Activated T-helper 9 cell treated with anti-CD3 and anti-CD28 coated beads, Interleukin-2, amount 50 U/mL, for 16 hours (primary cell): ENCODE measurements at regions not wholly inside any gene's neighbourhood (a gene's known extent, or its start where the extent isn't known, plus 50 kb on each side); places are given as distances from the start of the nearest gene placed in this dataset.
A peak's percentile ranks its signal among the peaks of the same experiment; 100 is the strongest.
"Not testable (repeated sequence)": the region's sequence is repeated elsewhere in the genome, so short reads cannot be mapped to it uniquely, and the experiment has no call there.

Experiments
- DNase-seq: peaks from one replicate; pipeline ENCODE4 v3.0.0-alpha.2; 2020; ENCODE audit warnings: low read depth

DNA sequence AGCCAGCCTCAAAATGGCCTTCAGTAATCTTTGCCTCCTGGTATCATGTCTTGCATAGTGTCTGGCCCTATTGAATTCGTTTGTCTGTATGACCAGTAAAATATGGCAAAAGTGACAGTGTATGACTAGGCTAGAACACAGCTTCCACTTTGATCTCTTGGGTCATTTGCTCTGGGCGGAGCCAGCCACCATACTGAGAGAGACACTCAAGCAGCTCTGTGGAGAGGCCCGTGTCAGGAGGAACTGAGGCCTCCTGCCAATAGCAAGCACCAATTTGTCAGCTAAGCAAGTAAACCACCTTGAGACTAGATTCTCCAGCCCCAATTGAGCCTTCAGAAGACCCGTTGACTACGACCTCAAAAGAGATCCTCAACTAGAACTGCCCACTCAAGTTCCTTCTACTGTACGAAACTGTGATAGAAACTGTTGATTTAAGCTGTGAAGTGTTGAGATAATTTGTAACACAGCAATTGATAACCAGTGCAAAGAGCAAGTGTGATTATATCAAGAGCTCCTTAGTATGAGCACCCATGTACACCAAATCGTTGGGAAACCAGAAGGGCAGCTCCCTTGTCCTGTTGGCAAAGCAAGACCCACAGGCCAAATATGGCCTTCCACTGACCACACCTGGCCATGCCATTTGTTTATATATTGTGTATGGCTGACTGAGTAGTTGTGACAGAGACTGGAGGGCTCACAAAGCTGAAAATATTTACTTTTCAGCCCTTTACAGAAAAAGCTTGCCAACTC is 52.7 kb upstream of the SERBP1 start:
- no peak for DNase-seq

DNA sequence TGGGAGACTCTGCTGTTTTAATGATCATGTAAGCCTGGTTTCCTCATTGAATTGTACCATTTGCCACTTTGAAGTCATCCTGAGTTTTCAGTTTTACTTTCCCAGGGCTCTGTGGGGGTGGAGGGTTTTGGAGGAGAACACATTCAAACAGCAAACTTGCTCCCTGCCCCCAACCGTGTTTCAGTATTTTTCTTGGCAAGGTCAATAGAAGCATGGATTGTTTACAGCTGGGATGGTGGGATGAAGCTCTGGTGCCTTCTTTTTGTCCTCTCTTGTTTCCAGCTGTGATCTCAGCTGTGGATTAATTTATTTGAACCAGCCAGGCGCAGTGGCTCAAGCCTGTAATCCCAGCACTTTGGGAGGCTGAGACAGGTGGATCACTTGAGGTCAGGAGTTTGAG is 54.3 kb upstream of the SERBP1 start:
- DNase-seq = no peak

DNA sequence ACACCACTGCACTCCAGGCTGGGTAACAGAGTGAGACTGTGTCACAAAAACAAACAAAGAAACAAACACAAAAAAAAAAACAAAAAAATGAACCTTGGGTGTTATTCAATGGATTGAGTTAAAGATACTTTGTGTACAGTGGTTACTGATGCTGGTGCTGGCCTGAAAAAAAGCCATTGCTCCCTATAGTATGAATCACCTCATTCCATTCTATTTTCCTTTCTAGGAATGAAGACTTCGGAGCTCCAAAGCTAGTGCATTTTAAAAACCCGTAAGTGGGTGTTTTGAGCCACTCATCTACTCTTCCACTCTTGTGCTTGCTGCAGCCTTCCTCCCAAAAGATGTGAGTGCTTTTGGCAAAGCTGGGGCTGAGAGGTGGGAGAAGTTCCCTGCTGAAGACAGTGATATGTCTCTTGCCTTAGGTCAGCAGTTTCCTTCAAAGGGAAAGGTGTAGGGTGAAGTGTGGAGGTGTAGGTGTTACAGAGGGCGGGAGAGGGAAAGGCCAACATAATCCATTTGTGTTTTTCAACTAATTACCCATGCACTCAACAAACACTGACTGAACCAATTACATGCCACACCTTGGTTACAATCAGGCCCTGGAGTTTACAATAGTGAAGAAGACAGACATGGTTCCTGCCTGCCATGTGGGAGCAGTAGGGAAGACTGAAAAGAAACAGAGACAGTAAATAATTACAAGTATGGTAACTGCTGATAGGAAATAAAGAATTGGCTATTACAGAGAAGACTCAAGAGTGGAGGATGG is 55.0 kb upstream of the SERBP1 start:
- DNase-seq = no peak

DNA sequence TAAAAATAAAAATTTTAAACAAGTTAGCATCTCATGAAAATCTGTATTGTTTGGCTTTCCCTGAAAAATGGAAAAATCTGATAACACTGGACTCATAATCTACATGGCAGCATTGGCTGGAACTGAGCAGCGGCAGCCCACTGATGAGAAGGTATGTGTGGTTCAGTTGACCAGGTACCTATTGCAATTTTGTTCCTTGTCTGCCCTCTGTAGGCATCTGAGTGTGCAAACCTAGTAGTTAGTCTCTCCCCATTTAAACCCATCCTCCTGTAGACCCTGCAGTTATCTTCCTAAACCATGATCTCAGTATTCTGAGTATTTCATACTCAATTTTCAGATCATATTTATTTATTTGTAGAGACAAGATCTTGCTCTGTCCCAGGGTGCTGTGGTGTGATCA is 59.4 kb upstream of the SERBP1 start:
- DNase-seq = no peak

DNA sequence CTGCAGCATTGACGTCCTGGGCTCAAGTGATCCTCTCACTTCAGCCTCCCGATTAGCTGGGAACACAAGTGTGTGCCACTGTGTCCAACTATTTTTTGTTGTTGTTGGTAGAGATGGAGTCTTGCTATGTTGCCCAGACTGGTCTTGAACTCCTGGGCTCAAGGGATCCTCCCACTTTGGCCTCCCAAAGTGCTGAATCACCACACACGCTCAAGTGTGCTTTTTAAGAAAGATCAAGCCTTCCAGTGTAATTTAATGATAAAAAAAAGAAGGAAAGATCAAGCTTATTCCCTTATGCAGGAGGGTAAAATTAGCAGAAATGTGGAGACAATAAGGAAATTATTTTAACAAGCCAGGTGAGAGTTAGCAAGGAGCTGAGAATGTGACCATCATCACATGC is 61.1 kb upstream of the SERBP1 start:
- no peak for DNase-seq

DNA sequence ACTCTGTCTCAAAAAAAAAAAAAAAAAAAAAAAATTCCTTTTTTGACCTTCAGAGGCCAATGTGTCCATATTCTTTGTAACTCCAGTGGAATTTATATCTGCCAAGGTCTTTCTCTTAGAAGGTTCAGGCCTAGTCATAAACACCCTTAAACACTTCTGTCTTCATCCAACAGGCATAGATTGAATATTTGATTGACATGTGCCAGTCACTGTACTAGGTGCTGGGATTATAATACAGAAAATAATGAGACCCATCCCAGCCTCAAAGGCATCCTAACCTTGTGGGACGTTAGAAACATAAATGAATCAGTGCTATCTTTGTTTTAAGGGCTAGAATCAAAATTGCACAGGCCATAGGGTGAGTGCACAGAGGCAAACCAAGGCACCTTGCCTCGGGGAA is 62.9 kb upstream of the SERBP1 start:
- no peak for DNase-seq

DNA sequence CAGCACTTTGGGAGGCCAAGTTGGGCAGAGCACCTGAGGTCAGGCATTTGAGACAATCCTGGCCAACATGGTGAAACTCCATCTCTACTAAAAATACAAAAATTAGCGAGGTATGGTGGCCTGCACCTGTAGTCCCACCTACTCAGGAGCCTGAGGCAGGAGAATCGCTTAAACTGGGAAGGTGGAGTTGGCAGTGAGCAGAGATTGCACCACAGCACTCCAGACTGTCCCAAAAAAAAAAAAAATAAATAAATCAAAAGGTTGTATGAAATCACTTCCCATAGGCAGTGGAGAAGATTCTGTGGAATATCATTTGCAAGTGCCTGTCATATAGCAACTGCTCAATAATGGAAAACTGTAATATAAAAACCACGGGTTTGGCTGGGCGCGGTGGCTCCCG is 65.1 kb upstream of the SERBP1 start:
- no peak for DNase-seq

DNA sequence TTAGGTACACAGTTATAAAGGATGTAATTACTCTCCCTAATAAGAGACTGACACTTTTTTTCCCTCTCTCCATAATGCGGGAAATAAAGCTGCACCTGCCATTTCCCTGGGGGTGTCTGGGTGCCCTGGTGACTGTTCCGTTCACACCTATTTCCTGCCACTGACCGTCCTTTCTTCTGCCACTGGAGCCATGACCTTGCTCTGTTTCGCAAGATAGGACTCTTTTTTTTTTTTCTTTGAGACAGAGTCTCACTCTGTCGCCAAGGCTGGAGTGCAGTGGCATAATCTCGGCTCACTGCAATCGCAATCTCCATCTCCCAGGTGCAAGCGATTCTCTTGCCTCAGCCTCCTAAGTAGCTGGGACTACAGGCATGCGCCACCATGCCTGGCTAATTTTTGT is 66.1 kb upstream of the SERBP1 start:
- DNase-seq = no peak

DNA sequence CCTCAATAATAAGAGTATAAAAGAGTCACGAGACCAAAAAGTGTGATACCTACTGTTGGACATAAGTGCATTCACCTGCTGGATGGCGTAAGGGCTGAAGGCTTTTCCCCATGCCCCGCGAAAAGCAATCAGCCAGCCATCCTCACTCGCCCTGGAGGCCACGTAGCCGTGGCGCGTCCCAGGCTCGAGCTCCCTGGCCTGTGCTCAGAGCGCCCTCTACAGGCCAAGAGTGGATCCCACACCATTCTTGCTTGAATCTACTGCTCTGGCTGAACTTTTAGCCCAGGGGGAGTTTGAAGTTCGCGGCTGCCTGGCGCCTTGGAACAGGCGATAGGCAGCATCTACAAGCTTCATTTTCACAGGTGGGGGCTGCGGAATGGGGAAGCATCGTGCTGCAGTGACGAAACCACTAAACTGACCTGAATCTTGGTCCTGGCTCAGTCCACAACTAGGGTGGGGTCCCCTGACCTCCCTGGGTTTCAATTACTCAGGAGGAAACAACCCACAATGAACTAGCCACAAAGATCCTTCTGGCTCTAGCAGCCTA is 70.3 kb upstream of the SERBP1 start:
- peak; percentile 80 for DNase-seq

DNA sequence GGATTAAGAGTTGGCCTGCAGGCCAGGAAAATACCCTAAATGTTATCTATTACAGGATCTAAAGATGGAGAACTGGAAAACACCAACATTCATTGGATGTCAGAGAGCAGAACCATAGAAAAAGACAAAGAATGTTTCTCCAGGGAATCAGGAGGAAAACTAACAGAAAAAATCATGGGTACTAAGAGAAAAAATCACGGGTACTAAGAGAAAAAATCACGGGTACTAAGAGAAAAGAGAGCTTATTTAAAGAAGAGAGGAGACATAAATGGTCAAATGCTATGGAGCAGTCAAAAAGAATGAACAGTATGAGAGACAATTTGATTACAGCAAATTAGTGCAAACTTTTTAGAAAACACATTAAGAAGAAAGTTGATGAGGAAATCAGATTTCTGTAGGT is 73.8 kb upstream of the SERBP1 start:
- DNase-seq = no peak

DNA sequence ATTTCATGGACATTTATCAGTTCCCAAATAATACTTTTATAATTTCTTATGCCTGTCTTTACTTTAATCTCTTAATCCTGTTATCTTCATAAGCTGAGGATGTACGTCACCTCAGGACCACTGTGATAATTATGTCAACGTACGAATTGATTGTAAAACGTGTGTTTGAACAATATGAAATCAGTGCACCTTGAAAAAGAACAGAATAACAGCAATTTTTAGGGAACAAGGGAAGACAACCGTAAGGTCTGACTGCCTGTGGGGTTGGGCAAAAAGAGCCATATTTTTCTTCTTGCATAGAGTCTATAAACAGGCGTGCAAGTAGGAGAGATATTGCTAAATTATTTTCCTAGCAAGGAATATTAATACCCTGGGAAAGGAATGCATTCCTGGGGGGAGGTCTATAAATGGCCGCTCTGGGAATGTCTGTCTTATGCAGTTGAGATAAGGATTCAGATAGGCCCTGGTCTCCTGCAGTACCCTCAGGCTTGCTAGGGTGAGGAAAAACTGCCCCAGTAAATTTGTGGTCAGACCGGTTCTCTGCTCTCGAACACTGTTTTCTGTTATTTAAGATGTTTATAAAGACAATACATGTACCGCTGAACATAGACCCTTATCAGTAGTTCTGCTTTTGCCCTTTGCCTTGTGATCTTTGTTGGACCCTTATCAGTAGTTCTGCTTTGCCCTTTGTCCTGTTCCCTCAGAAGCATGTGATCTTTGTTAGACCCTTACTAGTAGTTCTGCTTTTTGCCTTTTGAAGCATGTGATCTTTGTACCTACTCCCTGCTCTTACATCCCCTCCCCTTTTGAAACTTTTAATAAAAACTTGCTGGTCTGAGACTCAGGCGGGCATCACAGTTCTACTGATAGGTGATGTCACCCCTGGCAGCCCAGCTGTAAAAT is 83.4 kb upstream of the SERBP1 start:
- not testable (repeated sequence) for DNase-seq

DNA sequence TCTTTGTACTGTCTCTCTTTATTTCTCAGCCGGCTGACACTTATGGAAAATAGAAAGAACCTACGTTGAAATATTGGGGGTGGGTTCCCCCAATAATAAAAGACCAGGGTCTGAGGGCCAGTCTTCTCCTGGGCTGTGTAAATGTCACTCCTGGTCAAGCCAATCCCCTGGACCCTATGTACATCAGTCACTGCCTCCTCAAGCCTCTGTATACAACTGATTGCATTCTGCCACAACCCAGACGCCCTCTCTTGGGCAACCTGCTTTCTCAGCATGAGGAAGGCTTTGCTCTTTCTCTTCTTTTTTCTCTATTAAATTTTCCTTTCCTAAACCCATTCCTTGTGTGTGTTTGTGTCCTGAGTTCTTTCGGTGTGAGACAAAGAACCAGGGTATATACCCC is 84.1 kb upstream of the SERBP1 start:
- no peak for DNase-seq

DNA sequence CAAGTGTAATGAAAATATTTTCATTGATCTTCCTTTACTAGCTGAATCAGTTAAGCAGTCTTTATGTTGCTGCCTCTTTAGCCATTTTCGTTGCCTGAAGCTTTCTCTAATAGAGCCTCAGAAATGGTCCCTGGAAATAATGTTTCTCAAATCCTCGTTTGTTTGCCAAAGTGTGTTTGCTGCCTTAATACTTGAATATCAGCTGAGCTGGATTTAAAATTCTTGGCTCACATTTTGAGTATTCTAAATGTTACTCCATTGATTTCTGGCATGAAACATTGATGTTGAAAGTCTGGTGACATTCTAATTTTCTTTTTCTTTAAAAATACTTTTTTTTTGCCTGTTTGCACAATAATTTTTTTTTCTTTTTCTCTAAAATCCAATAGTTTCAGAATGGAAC is 84.6 kb upstream of the SERBP1 start:
- DNase-seq = no peak

DNA sequence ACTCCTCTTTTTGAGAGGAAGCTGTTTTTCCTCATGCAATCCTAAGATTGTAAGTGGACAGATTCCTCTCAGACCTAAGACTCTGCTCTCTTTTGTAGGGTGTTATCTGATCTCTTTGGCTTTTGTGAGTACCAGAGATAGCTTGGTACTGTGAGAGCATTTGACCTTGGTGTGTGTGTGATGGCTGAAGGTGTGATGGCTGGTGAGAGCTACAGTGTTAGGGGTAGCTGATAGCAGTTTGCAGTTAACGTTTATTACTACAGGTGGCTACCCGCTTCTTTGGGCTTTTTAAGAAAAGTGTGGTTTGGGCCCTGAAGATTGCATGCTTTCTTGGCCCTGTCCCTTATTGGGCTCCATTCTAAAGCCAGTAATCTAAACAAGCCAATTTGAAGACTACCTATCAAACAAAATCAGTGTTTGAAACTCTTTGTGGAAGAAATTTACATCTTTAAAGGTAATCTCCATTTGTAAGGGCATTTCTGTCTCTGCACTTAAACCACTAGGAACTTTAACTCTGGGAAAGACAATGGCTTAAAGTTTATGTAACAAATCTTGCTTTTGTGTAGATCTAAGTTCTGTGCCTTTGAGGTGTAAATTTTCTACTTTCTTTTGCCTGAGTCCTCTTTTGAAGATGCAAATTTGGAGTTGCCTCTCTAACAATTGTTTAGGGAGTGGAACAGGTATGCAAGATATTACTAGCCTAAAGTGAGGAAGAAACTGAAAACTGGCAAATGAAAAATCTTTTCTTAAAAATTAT is 85.3 kb upstream of the SERBP1 start:
- DNase-seq = no peak

DNA sequence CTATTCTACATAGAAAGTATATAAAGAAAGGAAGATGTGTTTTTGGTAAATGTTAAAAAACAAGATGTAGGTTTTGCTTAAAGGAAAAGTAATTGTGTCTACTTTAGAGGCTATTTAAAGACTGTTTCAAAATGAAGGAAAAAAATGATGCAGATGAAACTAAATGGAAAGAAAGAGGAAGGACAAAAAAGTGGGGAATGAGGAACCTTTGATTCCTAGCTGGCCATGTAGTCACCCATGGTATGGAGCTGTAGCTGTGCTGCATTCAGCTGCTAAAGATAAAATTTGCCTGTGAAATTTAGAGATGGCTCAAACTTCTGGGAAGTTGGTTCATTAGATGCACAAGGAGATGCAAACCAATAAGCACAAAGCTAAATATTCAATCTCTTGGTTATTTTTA is 86.8 kb upstream of the SERBP1 start:
- no peak for DNase-seq

DNA sequence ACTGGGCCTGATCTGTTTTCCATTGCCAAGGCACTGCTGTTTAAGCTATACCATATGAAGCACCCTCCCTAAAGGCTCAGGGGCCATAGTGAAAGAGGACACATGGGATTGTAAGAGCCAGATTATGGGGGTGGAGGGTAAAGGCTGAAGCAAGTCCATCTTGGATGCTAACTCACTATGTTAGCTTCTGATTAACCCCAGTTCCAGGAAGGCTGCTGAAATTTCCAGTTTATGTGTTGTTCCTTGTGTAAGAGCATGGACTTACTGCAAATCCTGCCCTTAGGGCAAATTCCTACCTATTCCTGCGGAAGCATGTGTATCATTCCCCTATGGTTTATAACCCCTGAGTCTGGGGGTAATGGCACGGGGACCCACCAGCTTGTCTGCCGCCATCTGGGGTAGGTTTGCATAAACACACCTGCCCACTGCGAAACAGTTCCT is 91.8 kb upstream of the SERBP1 start:
- no peak for DNase-seq

DNA sequence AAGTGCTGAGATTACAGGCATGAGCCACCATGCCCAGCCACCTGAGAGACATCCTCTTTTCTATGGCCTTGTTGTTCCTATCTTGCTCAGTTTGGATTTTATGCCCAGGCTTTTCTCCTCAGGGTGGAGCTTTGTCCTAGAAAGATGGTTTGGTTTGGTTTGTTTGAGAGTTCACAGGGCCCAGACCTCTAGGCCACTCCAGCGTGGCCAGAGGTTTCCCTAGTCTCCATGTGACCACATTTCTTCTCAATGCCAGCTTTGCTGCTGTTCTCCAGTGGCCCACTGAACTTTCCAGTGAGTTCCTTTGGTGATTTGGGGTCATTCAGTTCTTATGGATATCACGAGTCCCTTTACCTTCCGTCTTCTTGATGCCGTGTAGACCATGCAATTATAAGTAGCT is 92.6 kb upstream of the SERBP1 start:
- no peak for DNase-seq

DNA sequence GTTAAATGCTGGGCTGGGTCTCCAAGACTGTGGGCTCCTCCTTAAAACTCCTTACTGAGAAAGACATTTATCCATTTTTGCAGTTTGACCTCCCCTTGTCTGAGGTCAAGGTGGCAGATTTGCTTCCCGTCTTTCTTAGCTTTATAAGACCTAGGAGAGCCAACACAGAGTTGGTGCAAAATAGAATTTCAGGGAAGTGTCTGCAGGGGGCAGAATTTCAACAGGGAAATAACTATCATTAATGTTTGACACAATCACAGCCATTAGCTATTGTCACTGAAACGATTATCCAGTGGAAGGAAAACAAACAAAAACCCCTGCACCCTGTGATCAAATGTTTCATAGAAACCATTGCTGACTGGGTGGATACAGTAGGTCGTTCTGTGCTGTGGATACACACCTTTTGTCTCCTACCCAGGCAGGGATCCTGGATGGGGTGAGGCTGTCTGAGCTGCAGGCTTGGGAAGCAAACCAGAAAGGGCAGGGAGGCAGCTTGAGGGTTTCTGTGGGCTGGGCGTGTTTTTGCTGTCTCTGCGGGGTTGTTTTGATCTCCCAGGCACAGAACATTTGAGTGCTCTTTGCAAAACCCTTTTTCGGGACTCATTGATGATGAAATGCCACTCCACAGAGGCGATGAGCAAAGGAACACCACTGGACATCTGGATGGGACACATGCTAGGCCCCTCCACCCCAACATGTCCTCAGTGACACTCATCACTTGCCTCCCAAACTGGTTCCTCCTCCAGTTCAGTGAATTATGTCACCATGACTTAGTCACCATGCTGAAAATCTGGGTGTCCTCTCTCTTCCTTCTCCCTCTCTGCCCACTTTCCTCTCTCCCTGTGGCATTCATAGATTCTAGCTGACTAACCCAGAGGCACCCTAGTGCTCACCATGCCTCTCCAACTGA is 94.2 kb upstream of the SERBP1 start:
- DNase-seq = no peak

DNA sequence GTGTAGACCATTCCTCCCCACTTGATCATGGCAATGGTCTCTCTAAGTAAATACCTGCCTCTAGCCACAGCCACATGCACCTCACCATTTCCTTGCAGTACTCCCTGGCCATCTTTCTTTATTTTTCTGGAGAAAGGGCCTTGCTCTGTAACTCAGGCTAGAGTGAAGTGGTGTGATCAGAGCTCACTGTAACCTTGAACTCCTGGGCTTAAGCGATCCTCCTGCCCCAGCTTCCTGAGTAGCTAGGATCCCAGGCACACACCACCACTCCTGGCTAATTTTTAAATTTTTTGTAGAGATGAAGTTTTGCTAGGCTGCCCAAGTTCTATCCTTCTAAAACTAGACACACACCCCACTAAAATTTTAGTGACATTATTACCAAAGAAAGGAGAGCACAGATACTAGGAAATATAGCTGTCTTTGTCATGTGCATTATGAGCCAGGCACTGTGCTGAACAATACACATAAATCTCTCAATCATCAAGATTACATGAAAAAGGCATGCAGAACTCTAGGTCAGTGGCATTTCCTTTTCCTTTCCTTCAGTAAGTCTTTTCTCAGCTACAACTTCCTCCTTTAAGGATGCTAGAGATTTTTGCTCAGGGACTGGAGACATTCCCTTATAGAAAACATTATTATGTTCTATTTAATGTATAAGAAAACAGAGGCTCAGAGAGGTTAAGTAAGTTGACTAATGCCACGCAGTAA is 95.0 kb upstream of the SERBP1 start:
- no peak for DNase-seq

DNA sequence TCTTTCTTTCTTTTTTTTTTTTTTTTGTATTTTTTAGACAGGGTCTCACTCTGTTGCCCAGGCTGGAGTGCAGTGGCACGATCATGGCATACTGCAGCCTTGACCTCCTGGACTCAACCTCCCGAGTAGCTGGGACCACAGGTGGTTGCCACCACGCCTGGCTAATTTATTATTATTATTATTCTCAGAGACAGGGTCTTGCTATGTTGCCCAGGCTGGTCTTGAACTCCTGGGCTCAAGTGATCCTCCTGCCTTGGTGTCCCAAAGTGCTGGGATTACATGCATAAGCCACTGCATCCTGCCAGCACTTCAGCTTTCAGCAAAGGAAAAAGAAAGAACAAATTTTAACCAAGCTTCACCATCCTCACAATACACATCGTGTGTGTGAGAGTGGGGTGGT is 97.9 kb upstream of the SERBP1 start:
- DNase-seq = no peak
